Aorta (tissue), 5 donors: ENCODE measurements at regions not wholly inside any gene's neighbourhood (a gene's known extent, or its start where the extent isn't known, plus 50 kb on each side); places are given as distances from the start of the nearest gene placed in this dataset.

ENCODE experiments used
- ATAC-seq: fragments of 200-7000 bp; cut with Tn5 transposase; one replicate; pipeline ENCODE4 v1.9.1; 2022; ENCODE audit warnings: moderate library complexity; ENCODE audit not compliant: low FRiP score
- DNase-seq, 2 donors: peaks; one replicate each; pipeline ENCODE4 v3.0.0-alpha.2; 2020
- H3K27ac ChIP-seq, 2 donors: one replicate each; pipeline ENCODE4 v1.5.1; 2013; ENCODE audit warnings: low read length in 2 of 2, mild to moderate bottlenecking in 2 of 2, moderate library complexity in 2 of 2, control low read depth in 1 of 2, inconsistent platforms in 1 of 2, low read depth in 1 of 2
- H3K27me3 ChIP-seq, 2 donors: one replicate each; pipeline ENCODE4 v1.6.1; 2013; ENCODE audit warnings: control low read depth in 1 of 2, low read length in 1 of 2, mild to moderate bottlenecking in 1 of 2, moderate library complexity in 1 of 2; ENCODE audit not compliant: insufficient read depth in 2 of 2, control insufficient read depth in 1 of 2
- H3K36me3 ChIP-seq, 2 donors: one replicate each; pipeline ENCODE4 v1.6.1; 2013; ENCODE audit warnings: control low read depth in 1 of 2, low read length in 1 of 2, mild to moderate bottlenecking in 1 of 2; ENCODE audit not compliant: insufficient read depth in 2 of 2, control insufficient read depth in 1 of 2
- H3K4me1 ChIP-seq, 2 donors: one replicate each; pipeline ENCODE4 v1.6.1; 2013; ENCODE audit warnings: low read length in 2 of 2, control low read depth in 1 of 2, mild to moderate bottlenecking in 1 of 2, moderate library complexity in 1 of 2; ENCODE audit not compliant: insufficient read depth in 2 of 2, control insufficient read depth in 1 of 2
- H3K4me3 ChIP-seq, 2 donors: one replicate each; pipeline ENCODE4 v1.5.1; 2013; ENCODE audit warnings: low read length in 2 of 2, control low read depth in 1 of 2, mild to moderate bottlenecking in 1 of 2
- H3K9me3 ChIP-seq: one replicate; pipeline ENCODE4 v1.6.1; 2013; ENCODE audit warnings: mild to moderate bottlenecking, low read length; ENCODE audit not compliant: control insufficient read depth
- WGBS, 2 donors: extraction: QIAGEN DNeasy Blood & Tissue Kit; methylation state at CpG; one replicate each; pipeline ENCODE4 v1.1.7; 2013; 5-methylcytosine and 5-hydroxymethylcytosine counted together
- intact Hi-C, 2 donors: fragments of 100-400 bp; cut with DNase I; formaldehyde crosslinking; loops; one replicate each; pipeline versions ENCODE4 v1.14.2 to v1.15.0; 2022
- donor health status: healthy with polysubstance abuse.
- donor health status: Bipolar disorder and iron deficiency.
- donor health status: DM: no; HTN: no; CAD: no.
- donor health status: DM: no; HTN: no; CAD: no.
- donor health status: DM: yes; HTN: yes; CAD: no.

GRCh38 chr13:97781891-97782305, 171.6 kb upstream of the IPO5 start:
- Histone ChIP-seq H3K36me3 (no peaks in the 10 kb centered on the region), H3K9me3 (peaks cover 1% of the 10 kb centered on the region), H3K27me3 (no peaks in the 10 kb centered on the region), H3K4me3 (no peak overlapping the region), H3K27ac (peak overlapping the region; percentile 89 to 97), H3K4me1 (peaks cover 2 to 5% of the 10 kb centered on the region in 2 donors)
- intact Hi-C loops, result loop anchor here in 1 of 2 donors (10.0 kb wide), 2 partner anchors 57 to 667 kb away; no protein-coding TSS in a partner anchor
- WGBS, 2 donors, result 3 to 9% methylated on average over 2 of the region's 2 CpGs
- peak in 1 of 2 donors; percentile 73 for DNase-seq
- peak; percentile 82 for ATAC-seq

GRCh38 chr13:97786510-97786909, 167.0 kb upstream of the IPO5 start:
- 62 to 63% methylated on average over 1 of the region's 1 CpG for WGBS, 2 donors
- Histone ChIP-seq H3K27ac (no peak overlapping the region), H3K9me3 (peaks cover 2% of the 10 kb centered on the region), H3K4me1 (peaks cover 2% of the 10 kb centered on the region in 2 donors), H3K36me3 (no peaks in the 10 kb centered on the region), H3K27me3 (no peaks in the 10 kb centered on the region), H3K4me3 (no peak overlapping the region)
- intact Hi-C loops, result loop anchor here in 1 of 2 donors (10.0 kb wide), 2 partner anchors 62 to 672 kb away; no protein-coding TSS in a partner anchor
- DNase-seq, result no peak
- no peak for ATAC-seq

- WGBS, 2 donors, result 67 to 72% methylated on average over 4 of the region's 4 CpGs
Measured at GRCh38 chr13:97797553-97797952, 155.9 kb upstream of the IPO5 start.

GRCh38 chr13:97798171-97798821, 155.2 kb upstream of the IPO5 start:
- H3K9me3 ChIP-seq, result no peaks in the 10 kb centered on the region
- 36 to 48% methylated on average over 7 of the region's 7 CpGs for WGBS, 2 donors
- H3K27ac ChIP-seq, result no peak overlapping the region
- H3K4me3 ChIP-seq, result no peak overlapping the region
- ATAC-seq, result no peak
- intact Hi-C loops, result loop anchor here in 1 of 2 donors (10.0 kb wide), 1 partner anchor 443 kb away; no protein-coding TSS in a partner anchor
- DNase-seq, result no peak
- H3K36me3 ChIP-seq, result no peaks in the 10 kb centered on the region
- H3K4me1 ChIP-seq, result no peaks in the 10 kb centered on the region
- H3K27me3 ChIP-seq, result no peaks in the 10 kb centered on the region

More at GRCh38 chr13:97797553-97797952, 155.9 kb upstream of the IPO5 start:
- ATAC-seq (no peak), DNase-seq (no peak)
- Histone ChIP-seq H3K4me3 (no peak overlapping the region), H3K36me3 (no peaks in the 10 kb centered on the region), H3K9me3 (no peaks in the 10 kb centered on the region), H3K27me3 (no peaks in the 10 kb centered on the region), H3K4me1 (no peaks in the 10 kb centered on the region), H3K27ac (peak overlapping the region in 1 of 2 donors; percentile 27)
- intact Hi-C loops, result loop anchor here in 1 of 2 donors (10.0 kb wide), 1 partner anchor 443 kb away; no protein-coding TSS in a partner anchor

GRCh38 chr13:97798836-97799235, 154.6 kb upstream of the IPO5 start:
- no peak overlapping the region for H3K4me3 ChIP-seq
- DNase-seq (no peak), ATAC-seq (no peak)
- H3K4me1 ChIP-seq, result no peaks in the 10 kb centered on the region
- H3K9me3 ChIP-seq, result no peaks in the 10 kb centered on the region
- H3K27ac ChIP-seq, result peak overlapping the region in 1 of 2 donors; percentile 29
- intact Hi-C loops, result loop anchor here in 1 of 2 donors (10.0 kb wide), 1 partner anchor 444 kb away; no protein-coding TSS in a partner anchor
- 16 to 20% methylated on average over 7 of the region's 7 CpGs for WGBS, 2 donors
- H3K27me3 ChIP-seq, result no peaks in the 10 kb centered on the region
- no peaks in the 10 kb centered on the region for H3K36me3 ChIP-seq

GRCh38 chr13:97802213-97802612, 151.3 kb upstream of the IPO5 start:
- no peaks in the 10 kb centered on the region for H3K9me3 ChIP-seq
- intact Hi-C loops, result loop anchor here (10.0 kb wide), 3 partner anchors 57 to 787 kb away; no protein-coding TSS in a partner anchor
- ATAC-seq (no peak), DNase-seq (no peak)
- H3K4me3 ChIP-seq, result no peak overlapping the region
- H3K4me1 ChIP-seq, result no peaks in the 10 kb centered on the region
- H3K27me3 ChIP-seq, result no peaks in the 10 kb centered on the region
- 71 to 73% methylated on average over 3 of the region's 3 CpGs for WGBS, 2 donors
- no peaks in the 10 kb centered on the region for H3K36me3 ChIP-seq
- no peak overlapping the region for H3K27ac ChIP-seq

- no peak for ATAC-seq
- Histone ChIP-seq H3K36me3 (no peaks in the 10 kb centered on the region), H3K27me3 (no peaks in the 10 kb centered on the region), H3K4me3 (no peak overlapping the region), H3K27ac (no peak overlapping the region), H3K4me1 (no peaks in the 10 kb centered on the region), H3K9me3 (peaks cover 2% of the 10 kb centered on the region)
- no peak for DNase-seq
- WGBS, 2 donors, result 18 to 21% methylated on average over 2 of the region's 2 CpGs
- intact Hi-C loops, result loop anchor here (10.0 kb wide), 3 partner anchors 65 to 795 kb away; no protein-coding TSS in a partner anchor
Measured at GRCh38 chr13:97809576-97809975, 143.9 kb upstream of the IPO5 start.

- Histone ChIP-seq H3K27ac (no peak overlapping the region), H3K4me1 (no peaks in the 10 kb centered on the region), H3K36me3 (no peaks in the 10 kb centered on the region), H3K4me3 (no peak overlapping the region), H3K27me3 (no peaks in the 10 kb centered on the region), H3K9me3 (peaks cover 2% of the 10 kb centered on the region)
- WGBS, 2 donors, result 7 to 8% methylated on average over 3 of the region's 3 CpGs
- ATAC-seq, result no peak
- DNase-seq, result no peak
- intact Hi-C loops, result no loop called here
Measured at GRCh38 chr13:97810152-97810551, 143.3 kb upstream of the IPO5 start.

GRCh38 chr13:97822377-97822776, 131.1 kb upstream of the IPO5 start:
- WGBS, 2 donors, result 95 to 96% methylated on average over 1 of the region's 1 CpG
- Histone ChIP-seq H3K4me1 (no peaks in the 10 kb centered on the region), H3K36me3 (no peaks in the 10 kb centered on the region), H3K9me3 (peaks cover 3% of the 10 kb centered on the region), H3K4me3 (no peak overlapping the region), H3K27me3 (peaks cover 0 to 4% of the 10 kb centered on the region in 2 donors), H3K27ac (no peak overlapping the region)
- DNase-seq (no peak), ATAC-seq (no peak)
- intact Hi-C loops, result no loop called here
